Tibial nerve (tissue), 4 donors: ENCODE measurements at regions not wholly inside any gene's neighbourhood (a gene's known extent, or its start where the extent isn't known, plus 50 kb on each side); places are given as distances from the start of the nearest gene placed in this dataset.
A peak's percentile ranks its signal among the peaks of the same experiment; 100 is the strongest.

Source experiments
- DNase-seq, 2 donors: peaks; one replicate each; pipeline ENCODE4 v3.0.0-alpha.2; 2019; ENCODE audit warnings: low spot score in 2 of 2
- H3K27ac ChIP-seq, 4 donors: fragments of 200-600 bp; sonication (generic) in 3 of 4; one replicate each; pipeline ENCODE4 v1.5.1; 2017 to 2019; ENCODE audit warnings: mild to moderate bottlenecking in 1 of 4
- H3K27me3 ChIP-seq, 2 donors: fragments of 200-600 bp; sonication (generic) in 1 of 2; one replicate each; pipeline versions ENCODE4 v1.5.1 to v1.6.0; 2017 to 2019
- H3K36me3 ChIP-seq, 3 donors: fragments of 200-600 bp; sonication (generic); one replicate each; pipeline ENCODE4 v1.5.1; 2018 to 2019
- H3K4me1 ChIP-seq, 4 donors: fragments of 200-600 bp; sonication (generic) in 3 of 4; one replicate each; pipeline ENCODE4 v1.5.1; 2017 to 2019
- H3K4me3 ChIP-seq, 4 donors: fragments of 200-600 bp; sonication (generic) in 3 of 4; one replicate each; pipeline ENCODE4 v1.5.1; 2017 to 2019; ENCODE audit warnings: mild to moderate bottlenecking in 1 of 4, moderate library complexity in 1 of 4
- H3K9me3 ChIP-seq, 4 donors: fragments of 200-600 bp; sonication (generic) in 3 of 4; one replicate each; pipeline ENCODE4 v1.5.1; 2017 to 2019
- EP300 ChIP-seq, 2 donors: sonication (generic); formaldehyde crosslinking; IDR thresholded peaks; one replicate each; pipeline ENCODE4 v1.6.1; 2017; ENCODE audit warnings: antibody characterized with exemption in 2 of 2, mild to moderate bottlenecking in 1 of 2
- POLR2A ChIP-seq, 2 donors: fragments of 450-650 bp; IDR thresholded peaks; one replicate each; pipeline ENCODE4 v1.6.1; 2017; ENCODE audit warnings: antibody characterized with exemption in 2 of 2, mild to moderate bottlenecking in 2 of 2, moderate library complexity in 2 of 2
- WGBS, 2 donors: methylation state at CpG; one replicate each; pipeline ENCODE4 v1.1.5; 2018; 5-methylcytosine and 5-hydroxymethylcytosine counted together
- TF ChIP-seq, protein P1 (sequence below), 5 experiments: fragments of 200-600 bp in 3 of 5; fragments of 450-650 bp in 2 of 5; sonication (generic) in 3 of 5; IDR thresholded peaks; one replicate each; pipeline ENCODE4 v1.5.1; 2016 to 2019; ENCODE audit warnings: antibody characterized with exemption in 5 of 5, mild to moderate bottlenecking in 3 of 5, moderate library complexity in 2 of 5

DNA sequence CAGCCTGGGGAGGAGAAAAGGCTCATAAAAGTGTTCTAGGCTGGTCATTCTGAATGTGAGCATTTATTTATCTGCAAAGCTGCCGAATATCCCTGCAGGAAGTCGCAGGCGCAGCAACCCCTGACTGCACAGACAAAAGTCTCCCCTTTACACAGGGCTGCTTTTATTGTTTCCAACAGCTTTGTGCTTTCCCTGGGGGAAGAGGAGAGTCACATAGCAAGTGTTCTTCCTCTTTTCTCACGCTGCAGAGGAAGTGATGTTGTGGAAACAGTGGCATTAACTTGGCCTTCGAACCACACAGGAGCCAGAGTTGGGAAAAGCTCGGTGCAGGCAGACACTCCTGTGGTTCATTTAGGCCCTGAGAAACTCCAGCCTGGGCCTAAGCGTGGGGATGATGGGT, 81.5 kb upstream of the BCOR start:
- Histone ChIP-seq H3K36me3 (no peaks in the 10 kb centered on the region), H3K4me1 (peaks cover 0 to 6% (median 2%) of the 10 kb centered on the region in 4 donors), H3K9me3 (no peaks in the 10 kb centered on the region), H3K27ac (no peak overlapping the region), H3K27me3 (peaks cover 0 to 9% of the 10 kb centered on the region in 2 donors), H3K4me3 (no peak overlapping the region)
- 50 to 78% methylated on average over 7 of the region's 7 CpGs for WGBS, 2 donors
- DNase-seq: no peak
- TF ChIP-seq EP300 (IDR thresholded peaks at IDR 0.05): peak in 1 of 2 donors; percentile 9
- TF ChIP-seq, protein P1, sequence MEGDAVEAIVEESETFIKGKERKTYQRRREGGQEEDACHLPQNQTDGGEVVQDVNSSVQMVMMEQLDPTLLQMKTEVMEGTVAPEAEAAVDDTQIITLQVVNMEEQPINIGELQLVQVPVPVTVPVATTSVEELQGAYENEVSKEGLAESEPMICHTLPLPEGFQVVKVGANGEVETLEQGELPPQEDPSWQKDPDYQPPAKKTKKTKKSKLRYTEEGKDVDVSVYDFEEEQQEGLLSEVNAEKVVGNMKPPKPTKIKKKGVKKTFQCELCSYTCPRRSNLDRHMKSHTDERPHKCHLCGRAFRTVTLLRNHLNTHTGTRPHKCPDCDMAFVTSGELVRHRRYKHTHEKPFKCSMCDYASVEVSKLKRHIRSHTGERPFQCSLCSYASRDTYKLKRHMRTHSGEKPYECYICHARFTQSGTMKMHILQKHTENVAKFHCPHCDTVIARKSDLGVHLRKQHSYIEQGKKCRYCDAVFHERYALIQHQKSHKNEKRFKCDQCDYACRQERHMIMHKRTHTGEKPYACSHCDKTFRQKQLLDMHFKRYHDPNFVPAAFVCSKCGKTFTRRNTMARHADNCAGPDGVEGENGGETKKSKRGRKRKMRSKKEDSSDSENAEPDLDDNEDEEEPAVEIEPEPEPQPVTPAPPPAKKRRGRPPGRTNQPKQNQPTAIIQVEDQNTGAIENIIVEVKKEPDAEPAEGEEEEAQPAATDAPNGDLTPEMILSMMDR (IDR thresholded peaks at IDR 0.05): no peak

DNA sequence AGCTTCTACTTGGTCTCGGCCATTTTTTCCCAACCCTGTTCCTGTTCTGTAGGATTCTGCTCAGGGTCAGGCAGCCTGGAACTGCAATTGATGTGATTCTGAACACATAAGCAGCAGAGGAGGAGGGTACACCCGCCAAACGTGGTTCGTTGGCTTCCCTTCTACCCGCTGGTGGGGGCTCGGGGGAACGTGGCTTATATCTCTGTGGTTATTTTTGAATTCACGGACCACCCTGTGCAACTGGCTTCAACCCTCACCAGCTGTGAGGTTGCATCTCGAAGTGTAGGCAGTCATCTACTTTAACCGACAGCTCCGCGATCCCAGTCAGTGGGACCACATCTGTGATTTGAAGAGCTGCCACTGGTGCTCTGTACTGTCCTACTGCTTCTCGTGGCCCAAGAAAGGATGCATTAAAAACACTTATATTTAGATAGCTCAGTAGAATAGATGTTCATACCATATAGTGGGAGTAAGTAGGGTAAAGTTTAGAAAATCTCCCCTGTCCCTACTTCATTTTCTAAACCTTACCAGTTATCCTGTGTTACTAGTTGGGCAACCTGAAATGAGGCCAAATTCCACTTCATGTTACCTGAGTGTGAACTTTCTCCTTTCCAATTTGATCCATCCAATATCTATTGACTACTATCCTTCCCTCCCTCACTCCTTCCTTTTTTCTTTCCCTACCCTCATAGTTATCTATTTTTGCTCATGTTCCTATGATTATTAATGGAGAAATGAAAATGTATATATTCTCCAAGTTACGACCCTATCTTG, 80.4 kb upstream of the BCOR start:
- Histone ChIP-seq H3K27ac (peak overlapping the region in 3 of 4 donors; percentile 27 to 96 (median 28)), H3K4me3 (no peak overlapping the region), H3K4me1 (peaks cover 0 to 17% (median 11%) of the 10 kb centered on the region in 4 donors), H3K27me3 (peaks cover 0 to 10% of the 10 kb centered on the region in 2 donors), H3K36me3 (no peaks in the 10 kb centered on the region), H3K9me3 (no peaks in the 10 kb centered on the region)
- WGBS, 2 donors: 68 to 69% methylated on average over 8 to 14 of the region's 14 CpGs
- TF ChIP-seq, protein P1 (IDR thresholded peaks at IDR 0.05): no peak
- TF ChIP-seq EP300 (IDR thresholded peaks at IDR 0.05) (no peak), POLR2A (IDR thresholded peaks at IDR 0.05) (no peak)
- no peak for DNase-seq

DNA sequence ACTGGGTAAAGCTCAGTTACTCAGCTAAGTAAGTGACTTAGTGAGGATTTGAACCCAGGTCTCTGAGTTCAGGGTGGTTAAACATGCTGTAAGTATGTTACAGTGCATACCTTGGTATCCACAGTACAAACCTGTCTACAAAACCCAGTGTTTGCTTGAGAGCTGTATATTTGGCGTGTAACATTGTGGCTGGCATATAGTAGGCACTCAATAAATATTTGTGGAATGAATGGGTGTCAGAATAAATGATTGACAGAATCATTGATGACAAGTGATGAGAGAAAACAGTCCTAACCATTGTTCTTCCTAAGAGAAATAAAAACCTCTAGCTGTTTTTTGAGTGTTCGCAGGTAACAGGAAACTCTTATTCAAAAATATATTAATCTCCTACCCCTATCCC, 79.7 kb upstream of the BCOR start:
- Histone ChIP-seq H3K36me3 (no peaks in the 10 kb centered on the region), H3K9me3 (no peaks in the 10 kb centered on the region), H3K4me1 (peaks cover 0 to 21% (median 12%) of the 10 kb centered on the region in 4 donors), H3K27me3 (peaks cover 0 to 15% of the 10 kb centered on the region in 2 donors), H3K4me3 (peak overlapping the region in 1 of 4 donors; percentile 74), H3K27ac (peak overlapping the region in 3 of 4 donors; percentile 96 to 98 (median 96))
- DNase-seq: no peak
- WGBS, 2 donors: 85 to 88% methylated on average over 2 of the region's 2 CpGs
- TF ChIP-seq EP300 (IDR thresholded peaks at IDR 0.05) (no peak), POLR2A (IDR thresholded peaks at IDR 0.05) (no peak)
- TF ChIP-seq, protein P1 (IDR thresholded peaks at IDR 0.05): no peak

DNA sequence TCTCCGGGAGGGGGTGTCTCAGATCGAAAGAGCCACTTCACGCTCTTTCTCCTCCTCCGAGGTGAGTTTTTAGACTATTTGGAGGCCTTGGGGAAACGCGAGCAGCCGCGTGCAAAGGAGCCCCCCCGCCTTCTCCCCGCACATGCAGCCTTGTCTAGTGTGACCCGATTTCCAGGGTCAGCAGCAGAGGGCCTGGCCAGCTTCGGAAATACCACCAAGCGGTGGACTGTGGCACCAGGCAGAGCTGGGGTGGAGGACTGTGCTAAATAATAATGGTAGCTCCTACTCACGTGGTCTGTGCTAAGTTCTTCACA, 79.3 kb upstream of the BCOR start:
- peaks cover 0 to 21% (median 12%) of the 10 kb centered on the region in 4 donors for H3K4me1 ChIP-seq
- H3K27ac ChIP-seq: peak overlapping the region; percentile 77 to 98 (median 96)
- 0 to 26% methylated on average over 11 to 14 of the region's 14 CpGs for WGBS, 2 donors
- no peak for TF ChIP-seq POLR2A (IDR thresholded peaks at IDR 0.05)
- TF ChIP-seq, protein P1 (IDR thresholded peaks at IDR 0.05): no peak
- no peak for TF ChIP-seq EP300 (IDR thresholded peaks at IDR 0.05)
- H3K36me3 ChIP-seq: no peaks in the 10 kb centered on the region
- peaks cover 0 to 19% of the 10 kb centered on the region in 2 donors for H3K27me3 ChIP-seq
- peak overlapping the region; percentile 55 to 74 (median 69) for H3K4me3 ChIP-seq
- DNase-seq: no peak
- no peaks in the 10 kb centered on the region for H3K9me3 ChIP-seq

DNA sequence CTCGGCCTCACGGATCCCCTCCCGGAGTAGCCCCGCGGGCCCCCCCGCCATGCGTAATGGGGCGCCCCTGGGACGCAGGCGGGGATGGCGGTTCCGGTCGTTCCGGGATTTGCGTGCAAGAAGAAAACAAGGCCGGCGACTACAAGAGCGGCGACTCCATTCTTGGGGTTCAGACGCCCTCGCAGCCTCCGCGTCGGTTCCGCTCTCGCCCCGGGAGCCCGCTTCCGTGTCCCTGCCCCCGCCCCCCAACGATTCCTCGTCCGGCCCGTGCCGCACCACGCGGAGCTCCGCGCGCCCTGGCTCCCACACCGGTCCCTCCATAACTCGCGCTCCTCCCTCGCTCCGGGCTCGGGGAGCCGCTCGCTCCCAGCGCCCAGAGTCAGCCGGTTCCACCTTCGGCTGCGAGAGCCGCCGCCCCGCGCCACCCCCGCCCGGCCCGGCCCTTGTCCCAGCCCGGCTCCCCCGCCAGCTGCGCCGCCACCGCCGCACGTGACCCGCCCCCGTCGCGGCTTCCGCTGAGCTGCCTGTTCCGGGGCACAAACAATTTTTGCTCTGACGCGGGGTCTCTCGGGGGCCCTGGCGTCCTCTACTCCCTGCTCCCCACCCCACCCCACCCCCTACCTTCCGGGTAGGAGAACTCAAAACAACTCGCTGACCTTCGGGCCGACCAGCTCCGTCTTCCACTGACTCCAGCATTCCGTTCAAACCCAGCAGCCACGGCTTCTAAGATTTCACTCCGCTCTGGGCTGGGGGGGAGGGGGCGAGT, 78.8 kb upstream of the BCOR start:
- 1 to 12% methylated on average over 9 to 70 of the region's 85 CpGs for WGBS, 2 donors
- no peak for DNase-seq
- H3K4me1 ChIP-seq: peaks cover 0 to 21% (median 12%) of the 10 kb centered on the region in 4 donors

More for the DNA sequence above, 78.8 kb upstream of the BCOR start:
- H3K9me3 ChIP-seq: no peaks in the 10 kb centered on the region
- H3K27me3 ChIP-seq: peaks cover 0 to 23% of the 10 kb centered on the region in 2 donors
- peak overlapping the region; percentile 55 to 74 (median 69) for H3K4me3 ChIP-seq
- no peaks in the 10 kb centered on the region for H3K36me3 ChIP-seq
- TF ChIP-seq EP300 (IDR thresholded peaks at IDR 0.05): no peak
- TF ChIP-seq POLR2A (IDR thresholded peaks at IDR 0.05): peak in 1 of 2 donors; percentile 16
- H3K27ac ChIP-seq: peak overlapping the region; percentile 77 to 98 (median 96)
